ENCODE measurements at regions not wholly inside any gene's neighbourhood (a gene's known extent, or its start where the extent isn't known, plus 50 kb on each side); places are given as distances from the start of the nearest gene placed in this dataset.
"Not testable (repeated sequence)": the region's sequence is repeated elsewhere in the genome, so short reads cannot be mapped to it uniquely, and the experiment has no call there.

DNA sequence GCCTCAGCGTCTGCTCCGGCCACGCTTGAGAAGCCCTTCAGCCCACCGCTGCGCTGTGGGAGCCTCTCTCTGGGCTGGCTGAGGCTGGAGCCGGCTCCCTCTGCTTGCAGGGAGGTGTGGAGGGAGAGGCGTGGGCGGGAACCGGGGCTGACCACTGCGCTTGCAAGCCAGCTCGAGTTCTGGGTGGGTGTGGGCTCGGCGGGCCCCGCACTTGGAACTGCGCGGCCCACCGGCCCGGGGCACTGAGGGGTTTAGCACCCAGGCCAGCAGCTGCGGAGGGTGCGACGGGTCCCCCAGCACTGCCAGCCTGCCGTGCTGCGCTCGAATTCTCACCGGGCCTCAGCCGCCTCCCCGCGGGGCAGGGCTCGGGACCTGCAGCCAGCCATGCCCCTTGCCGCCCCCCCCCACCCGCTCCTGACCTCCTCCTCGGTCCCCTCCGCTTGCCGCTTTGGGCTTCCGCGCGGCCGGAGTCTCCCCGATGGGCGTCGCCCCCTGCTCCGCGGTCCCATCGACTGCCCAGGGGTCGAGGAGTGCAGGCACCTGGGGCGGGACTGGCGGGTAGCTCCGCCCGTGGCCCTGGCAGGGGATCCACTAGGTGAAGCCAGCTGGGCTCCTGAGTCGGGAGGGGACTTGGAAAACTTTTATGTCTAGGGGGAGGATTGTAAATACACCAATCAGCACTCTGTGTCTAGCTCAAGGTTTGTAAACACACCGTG is 106.7 kb downstream of the RAP2B start:
- DNase-seq (ENCODE audit: low read depth in 1 of 2, low spot score in 1 of 2), result no peak

DNA sequence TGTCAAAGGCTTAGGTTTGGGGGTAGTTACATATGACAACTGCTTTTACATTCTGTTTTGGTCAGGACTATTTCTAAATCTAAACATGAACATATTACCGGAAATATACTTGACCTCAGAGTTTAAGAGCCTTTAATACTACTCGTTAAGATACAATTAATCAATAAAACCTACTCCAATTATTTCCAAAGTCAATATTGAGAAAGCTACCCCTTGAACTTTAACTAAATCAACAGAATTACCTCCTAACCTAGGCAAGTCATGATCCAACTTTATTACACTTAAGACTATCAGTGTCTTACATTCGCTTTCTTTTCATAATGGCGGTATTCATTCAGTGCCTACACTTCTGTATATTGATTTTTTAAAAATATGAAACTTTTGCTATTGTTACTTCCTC is 107.7 kb downstream of the RAP2B start:
- DNase-seq (ENCODE audit: low read depth in 1 of 2, low spot score in 1 of 2), result no peak

DNA sequence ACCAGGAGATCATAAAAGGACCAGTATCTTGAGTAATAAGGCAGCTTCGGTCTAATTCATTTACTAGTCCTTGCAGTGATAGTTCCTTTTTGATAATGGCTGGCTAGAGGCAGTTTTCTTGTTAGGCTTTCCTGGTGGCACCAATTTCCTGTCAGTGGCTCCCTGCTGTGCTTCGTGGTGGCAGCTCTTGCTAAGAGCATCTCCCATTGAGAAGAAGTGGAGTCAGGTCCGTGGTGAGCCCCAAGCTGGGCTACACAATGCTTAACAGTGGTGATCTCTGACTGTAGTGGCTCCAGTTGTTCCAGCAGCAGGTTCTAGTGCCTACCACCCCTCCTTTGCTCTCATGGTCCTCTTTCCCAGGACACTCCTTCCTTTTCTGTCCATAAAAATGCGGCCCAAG is 111.2 kb downstream of the RAP2B start:
- no peak for DNase-seq (ENCODE audit: low read depth in 1 of 2, low spot score in 1 of 2)

DNA sequence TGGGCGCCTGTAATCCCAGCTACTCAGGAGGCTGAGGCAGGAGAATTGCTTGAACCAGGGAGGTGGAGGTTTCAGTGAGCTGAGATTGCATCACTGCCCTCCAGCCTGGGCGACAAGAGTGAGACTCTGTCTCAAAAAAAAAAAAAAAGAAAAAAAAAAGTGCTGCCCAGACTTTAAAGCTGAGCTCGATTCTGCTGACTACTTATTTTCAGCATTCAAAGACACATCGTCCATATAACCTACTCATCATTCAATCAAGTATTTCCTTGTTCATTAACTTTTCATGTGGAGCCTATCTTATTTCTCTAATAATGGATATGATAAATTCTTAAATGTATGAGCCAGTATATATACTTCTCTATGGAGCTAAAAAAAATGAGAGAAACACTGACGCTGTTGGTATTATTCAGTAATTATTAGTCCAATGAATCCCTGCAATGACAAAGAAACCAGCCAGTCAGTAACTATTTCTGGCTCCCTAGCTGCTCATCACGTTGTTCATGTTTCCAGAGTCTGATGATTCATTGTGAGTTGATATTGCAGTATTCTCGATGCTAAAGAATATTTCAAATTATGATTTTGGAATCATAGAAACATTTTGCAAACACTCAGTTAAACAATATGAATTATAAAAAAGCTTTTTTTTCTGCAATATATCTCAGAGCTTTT is 111.9 kb downstream of the RAP2B start:
- DNase-seq (ENCODE audit: low read depth in 1 of 2, low spot score in 1 of 2), result no peak

DNA sequence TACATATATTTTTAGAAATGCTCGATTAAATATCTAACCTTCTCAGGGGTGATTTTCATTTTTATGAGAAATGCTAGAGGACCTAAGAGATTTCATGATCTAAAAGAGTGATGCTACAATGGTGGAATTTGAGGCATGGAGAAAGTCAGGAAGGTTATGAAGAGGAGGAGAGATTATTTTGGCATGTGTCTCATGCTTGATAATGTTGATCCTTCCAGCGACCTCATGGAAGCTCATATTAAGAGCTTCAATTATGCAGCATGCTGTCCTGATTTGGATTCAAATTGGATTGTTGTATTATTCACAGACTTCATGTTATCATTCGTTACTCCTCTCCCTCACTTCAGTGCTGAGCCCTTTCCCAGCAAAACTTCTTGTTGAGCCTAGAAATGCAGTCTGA is 112.5 kb downstream of the RAP2B start:
- DNase-seq (ENCODE audit: low read depth in 1 of 2, low spot score in 1 of 2), result no peak

DNA sequence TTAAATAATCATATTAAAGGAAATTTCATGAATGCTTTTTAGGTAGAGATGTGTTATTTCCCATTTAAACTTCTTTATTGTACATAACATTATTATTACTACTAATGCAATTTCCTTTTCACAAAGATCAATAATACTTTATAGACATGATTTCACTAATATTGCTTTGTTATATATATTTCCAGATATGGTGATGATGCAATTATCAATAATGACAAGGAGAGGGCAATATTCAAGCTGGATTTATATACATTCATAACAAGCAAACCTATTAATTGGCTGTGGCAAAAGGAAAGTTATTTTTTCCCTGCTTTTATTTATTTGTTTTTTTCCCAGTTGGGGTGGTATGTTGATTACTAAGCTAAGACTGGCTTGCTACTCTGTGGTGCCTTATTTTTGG is 113.5 kb downstream of the RAP2B start:
- DNase-seq (ENCODE audit: low read depth in 1 of 2, low spot score in 1 of 2), result no peak

DNA sequence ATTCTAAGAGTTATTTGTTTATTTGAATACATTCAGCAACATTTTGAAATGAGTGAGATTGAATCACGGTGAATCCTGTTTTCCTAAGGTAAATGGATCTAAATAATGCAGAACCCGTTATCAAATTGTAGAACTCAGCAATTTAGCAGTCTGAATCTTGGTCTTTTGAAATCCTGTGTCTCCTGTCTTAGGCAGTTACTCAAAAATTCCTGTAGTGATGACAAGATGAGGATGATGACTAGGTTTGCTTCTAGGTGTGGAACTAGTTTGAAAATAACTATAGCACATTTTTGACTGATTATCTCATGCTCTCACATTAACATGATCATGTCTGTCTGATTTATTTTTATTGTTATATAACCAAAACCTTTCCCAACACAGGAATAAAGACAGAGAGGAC is 115.0 kb downstream of the RAP2B start:
- DNase-seq (ENCODE audit: low read depth in 1 of 2, low spot score in 1 of 2), result no peak

DNA sequence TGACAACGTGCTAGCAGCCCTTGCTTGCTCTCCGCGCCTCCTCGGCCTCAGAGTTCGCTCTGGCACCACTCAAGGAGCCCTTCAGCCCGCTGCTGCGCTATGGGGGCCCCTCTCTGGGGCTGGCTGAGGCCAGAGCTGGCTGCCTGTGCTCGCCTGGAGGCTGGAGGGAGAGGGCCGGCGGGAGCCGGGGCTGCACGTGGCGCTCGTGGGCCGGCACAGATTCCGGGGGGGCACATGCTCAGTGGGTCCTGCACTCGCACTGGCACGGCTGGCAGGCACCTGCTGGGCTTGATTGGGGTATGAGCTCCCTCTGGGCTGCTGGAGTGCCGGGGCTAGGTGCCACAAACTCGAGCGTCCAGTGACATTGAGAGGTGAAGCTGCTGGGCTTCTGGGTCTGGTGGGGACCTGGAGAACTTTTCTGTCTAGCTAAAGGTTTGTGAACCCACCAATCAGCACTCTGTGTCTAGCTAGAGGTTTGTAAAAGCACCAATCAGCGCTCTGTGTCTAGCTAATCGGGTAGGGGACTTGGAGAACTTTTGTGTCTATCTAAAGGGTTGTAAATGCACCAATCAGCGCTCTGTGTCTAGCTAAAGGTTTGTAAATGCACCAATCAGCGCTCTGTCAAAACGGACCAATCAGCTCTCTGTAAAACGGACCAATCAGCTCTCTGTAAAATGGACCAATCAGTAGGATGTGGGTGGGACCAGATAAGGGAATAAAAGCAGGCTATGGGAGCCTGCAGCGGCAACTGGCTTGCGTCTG is 119.4 kb downstream of the RAP2B start:
- not testable (repeated sequence) for DNase-seq (ENCODE audit: low read depth in 1 of 2, low spot score in 1 of 2)

DNA sequence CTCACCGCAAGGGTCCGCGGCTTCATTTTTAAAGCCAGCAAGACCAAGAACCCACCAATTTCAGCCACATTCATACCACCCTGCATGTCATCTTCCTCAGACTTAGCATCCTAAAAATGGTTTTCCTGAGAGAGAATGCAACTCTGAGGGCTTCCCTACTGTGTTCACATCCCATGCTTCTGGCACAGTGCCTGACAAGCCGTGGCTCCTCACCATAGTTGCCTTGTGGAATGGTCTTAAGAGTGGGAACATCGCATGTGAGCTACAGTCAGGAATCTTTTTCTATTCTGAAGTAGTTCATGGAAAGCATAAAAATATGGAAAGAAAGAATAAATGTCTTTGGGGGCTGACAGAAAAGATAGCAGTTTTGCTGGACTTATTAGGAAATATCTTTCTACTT is 120.3 kb downstream of the RAP2B start:
- no peak for DNase-seq (ENCODE audit: low read depth in 1 of 2, low spot score in 1 of 2)

DNA sequence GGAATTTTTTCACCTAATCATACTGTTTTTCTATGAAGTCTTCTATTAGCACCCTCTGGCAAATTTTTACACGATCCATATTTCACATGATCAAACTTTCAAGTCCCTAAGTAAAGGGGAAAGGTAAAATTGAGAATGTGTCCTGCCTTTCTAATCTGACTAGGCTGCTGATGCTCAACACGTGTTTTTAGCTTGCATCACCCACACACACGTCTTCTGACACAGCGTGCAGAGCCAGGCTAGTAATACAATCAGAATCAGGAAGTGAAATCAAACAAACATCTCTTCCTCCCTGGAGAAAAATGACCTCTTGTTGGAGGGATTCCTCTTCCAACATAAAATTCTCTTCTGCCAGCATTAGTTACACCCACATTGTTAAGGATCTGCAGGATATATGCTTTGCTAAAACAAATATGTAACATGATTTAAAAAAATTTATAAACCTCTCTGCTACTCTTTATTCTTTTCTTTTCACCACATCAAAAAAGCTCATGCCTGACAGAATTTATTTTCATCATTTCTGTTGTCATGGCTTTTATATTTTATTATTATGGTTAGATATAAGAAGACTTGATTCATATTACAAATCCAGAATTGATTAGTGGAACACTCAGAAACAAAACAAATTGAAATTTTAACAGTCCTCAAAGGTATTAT is 122.4 kb downstream of the RAP2B start:
- peak in 1 of 2 donors; percentile 14 for DNase-seq (ENCODE audit: low read depth in 1 of 2, low spot score in 1 of 2)

DNA sequence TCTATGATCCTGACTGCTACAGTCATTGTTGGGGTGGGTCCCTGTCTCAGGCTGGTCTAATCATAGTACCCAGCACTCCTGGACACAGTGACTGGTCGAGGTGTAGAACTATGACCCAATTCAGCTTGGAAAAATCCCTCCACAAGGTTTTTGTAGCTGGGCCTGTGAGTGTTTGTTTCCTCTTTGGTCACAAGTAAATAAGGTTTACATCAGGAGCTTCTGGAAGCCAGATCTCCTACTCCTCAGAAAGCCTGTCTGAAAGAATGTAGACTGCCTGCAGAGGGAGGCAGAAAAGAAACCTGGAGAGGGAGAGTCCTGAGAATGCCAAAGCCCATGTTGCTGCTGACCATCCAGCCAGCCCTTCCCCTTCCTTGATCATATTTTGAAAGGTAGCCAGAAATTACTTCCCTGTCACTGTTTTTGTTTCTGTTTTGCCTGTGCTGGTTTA is 123.2 kb downstream of the RAP2B start:
- no peak for DNase-seq (ENCODE audit: low read depth in 1 of 2, low spot score in 1 of 2)

DNA sequence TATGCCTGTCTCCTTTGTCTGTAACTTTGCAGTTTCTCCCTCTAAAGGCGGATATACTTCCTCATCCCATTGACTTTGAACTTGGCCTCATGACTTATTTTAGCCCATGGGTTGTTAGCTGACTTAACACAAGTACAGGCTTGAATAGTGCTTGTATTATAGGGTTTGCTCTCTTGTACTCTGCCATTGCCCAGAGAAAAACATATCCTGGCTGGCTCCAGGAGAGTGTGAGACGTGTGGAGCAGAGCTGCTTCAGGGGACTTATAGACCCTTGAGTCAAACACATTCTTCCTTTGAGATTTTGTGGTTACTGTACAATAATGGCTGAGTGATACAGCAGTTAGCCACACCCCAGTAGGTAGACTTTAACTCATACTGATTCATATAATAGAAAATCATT is 124.0 kb downstream of the RAP2B start:
- DNase-seq (ENCODE audit: low read depth in 1 of 2, low spot score in 1 of 2), result no peak

DNA sequence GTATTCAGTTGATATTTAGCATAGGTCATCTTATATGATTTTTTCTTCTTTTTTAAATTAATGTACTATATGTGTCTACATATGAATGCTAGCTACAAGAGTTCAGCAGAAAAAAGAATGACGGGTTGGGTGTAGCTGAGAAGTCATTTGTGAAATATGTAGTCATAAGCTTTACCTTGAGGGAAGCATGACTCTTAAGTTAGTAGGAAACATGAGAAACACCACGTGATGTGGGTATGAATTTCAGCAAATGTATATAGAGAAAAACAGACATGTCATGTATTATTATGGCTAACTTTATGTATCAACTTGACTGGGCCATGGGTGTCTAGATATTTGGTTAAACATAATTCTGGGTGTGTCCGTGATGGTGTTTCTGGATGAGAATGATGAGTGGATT is 125.0 kb downstream of the RAP2B start:
- no peak for DNase-seq (ENCODE audit: low read depth in 1 of 2, low spot score in 1 of 2)

DNA sequence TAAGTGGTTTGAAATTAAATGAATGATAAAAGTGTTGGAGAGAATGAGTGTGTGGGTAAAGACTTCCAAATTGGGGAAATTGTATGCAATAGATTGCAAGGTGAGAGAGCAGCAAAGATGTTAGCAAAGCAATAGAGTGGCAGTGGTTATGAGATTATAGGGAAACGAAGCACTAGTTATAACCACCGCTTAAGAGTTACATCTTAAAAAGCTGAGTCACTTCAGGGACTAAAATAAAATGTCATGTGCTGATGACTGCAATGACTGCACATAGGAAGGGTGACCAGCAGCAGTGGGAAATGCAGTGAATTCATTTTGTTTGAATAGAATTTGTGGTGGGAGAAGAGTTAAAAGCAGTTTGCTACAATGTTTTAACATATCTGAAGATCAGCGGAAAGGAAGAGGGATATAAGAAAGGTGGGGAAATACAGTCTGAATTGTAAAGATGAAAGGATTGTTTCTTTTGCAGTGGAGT is 127.3 kb downstream of the RAP2B start:
- DNase-seq (ENCODE audit: low read depth in 1 of 2, low spot score in 1 of 2), result no peak

DNA sequence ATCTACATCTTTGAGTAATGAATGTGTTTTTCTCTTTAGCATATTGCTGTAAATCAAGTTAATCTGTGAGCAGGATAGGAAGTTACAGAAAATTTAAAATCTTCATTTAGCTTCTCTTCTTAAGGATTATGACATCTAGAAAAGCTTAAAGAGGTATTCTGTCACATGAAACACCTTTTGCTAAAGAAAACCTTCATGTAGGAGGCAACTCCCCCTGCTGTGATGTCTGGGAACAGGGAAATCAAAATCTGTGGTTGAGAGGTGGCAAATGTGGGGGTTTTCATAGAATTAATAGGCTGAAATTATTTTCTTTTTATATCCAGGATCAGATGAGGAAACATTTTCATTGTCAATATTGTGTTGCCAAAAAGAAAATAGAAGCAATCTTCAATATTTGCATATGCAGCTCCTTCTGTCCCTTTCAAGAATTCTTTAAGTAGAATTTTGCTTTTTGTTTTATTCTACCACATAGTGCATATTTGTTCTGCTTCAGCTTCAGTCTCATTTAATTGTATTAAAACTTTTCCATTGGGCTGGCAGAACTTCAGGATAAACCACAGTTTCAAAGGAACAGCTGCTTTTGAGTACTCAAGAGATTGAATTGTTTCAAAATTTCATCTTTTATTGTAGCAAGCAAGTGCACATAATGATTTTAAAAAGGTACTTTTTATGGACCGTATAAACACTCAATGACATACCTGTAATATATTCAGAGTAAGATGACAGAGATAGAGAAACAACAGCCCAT is 128.4 kb downstream of the RAP2B start:
- DNase-seq (ENCODE audit: low read depth in 1 of 2, low spot score in 1 of 2), result no peak

DNA sequence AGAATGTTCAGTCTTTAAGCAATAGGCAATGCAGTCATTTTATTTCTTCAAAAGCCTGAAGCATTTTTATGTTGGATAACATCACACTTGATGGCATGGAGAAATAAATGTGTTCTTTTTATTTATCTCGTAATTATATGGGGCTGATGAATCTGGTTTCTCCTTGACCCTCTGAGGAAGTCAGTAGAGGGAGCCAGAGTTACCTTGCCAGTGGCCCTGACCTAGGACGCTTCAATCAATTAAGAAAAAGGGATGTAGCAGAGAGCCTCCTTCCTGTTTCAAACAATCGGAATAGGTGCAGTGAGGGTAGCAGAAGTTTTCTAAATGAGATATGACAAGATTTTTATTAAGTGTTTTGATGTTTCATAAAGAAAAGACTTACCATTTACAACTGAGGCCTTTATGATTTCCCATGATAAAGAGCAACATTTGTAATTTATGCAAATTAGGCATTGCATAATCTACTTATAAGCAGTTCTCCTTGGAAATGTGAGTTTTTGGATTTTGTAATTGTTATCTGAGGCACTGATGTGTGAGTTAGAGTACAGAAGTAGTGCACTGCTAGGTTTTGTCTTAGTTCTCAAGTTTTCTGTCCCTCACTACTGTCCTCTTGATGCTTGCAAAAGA is 129.1 kb downstream of the RAP2B start:
- DNase-seq (ENCODE audit: low read depth in 1 of 2, low spot score in 1 of 2), result no peak

DNA sequence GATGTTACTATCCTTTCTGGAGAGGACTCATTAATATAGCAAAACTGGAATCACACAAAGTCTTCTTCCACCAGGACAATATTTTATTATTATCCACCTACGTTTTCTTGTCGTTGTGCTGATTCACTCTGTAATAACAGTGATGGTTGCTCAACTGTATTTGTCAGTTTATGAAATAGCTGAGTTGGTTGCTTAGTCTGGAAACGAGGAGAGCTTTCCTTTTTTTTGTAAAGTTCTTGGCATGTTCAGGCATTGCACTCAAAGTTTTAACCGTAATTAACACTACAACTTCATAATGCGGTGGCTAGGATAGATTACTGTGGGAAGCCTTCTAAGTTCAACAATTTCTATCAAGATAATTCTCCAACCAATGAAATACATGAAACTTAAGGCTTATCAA is 131.2 kb downstream of the RAP2B start:
- DNase-seq (ENCODE audit: low read depth in 1 of 2, low spot score in 1 of 2), result no peak

DNA sequence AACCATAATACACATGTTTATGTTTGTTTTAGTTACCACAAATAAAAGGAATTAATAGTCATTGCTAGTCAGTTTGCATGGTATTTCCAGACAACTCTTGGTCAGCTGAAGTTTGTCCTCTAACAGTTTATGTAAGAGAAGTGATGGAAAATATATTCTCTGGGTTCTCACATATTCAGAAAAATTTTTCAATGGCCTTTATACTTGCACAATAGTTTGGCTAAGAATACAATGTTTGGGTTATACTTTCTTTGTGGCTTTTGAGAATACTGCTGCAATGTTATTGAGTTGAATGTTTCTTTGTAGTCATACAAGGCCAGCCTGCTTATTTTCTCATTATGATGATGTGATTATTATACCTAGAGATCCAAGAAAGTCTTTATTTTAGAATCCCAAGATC is 133.9 kb downstream of the RAP2B start:
- no peak for DNase-seq (ENCODE audit: low read depth in 1 of 2, low spot score in 1 of 2)

DNA sequence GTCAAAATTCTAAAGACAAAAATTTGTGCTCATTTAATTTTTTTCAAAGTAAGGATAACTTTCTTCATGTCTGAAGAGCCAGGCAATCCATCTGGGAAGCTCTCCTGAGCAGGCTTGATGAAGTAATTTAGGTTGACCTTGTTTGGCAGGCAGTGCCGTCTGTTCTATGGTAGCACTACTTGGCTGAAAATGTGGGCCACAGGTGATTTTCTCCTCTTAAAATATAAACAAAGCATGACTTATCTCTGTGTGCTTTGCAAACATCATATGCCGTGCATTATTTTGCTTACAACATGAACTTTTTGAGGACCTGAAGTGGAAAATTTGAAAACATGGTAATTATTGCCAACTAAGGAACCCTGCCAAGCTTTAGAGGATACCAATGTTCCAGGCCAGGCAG is 143.2 kb downstream of the RAP2B start:
- no peak for DNase-seq (ENCODE audit: low read depth in 1 of 2, low spot score in 1 of 2)

DNA sequence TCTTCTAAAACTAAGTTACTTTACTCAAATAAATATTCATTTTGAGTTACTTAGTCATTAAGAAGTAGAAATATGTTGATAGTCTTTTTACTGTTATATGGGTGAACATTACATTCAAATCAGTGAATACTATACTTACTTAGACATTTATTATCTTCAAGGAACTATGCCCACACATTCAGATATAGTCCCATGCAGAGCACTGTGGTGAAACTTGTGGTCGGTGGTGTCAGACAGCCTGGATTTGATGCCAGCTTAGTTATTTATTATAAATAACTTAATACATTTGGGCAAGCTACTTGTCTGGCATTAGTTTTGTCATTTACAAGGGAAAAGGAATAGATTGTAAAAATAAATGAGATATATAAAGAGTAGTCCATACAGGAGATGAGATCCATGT is 149.5 kb downstream of the RAP2B start:
- DNase-seq (ENCODE audit: low read depth in 1 of 2, low spot score in 1 of 2), result no peak

Measured in activated CD4-positive, alpha-beta T cell treated with anti-CD3 and anti-CD28 coated beads, Interleukin-2, amount 50 U/mL, for 24 hours (primary cell).